HEK293 (cell line): ENCODE measurements at regions not wholly inside any gene's neighbourhood (a gene's known extent, or its start where the extent isn't known, plus 50 kb on each side); places are given as distances from the start of the nearest gene placed in this dataset.

Experiments used
- SP2 ChIP-seq: fragments of 450-650 bp; formaldehyde crosslinking; IDR thresholded peaks from 2 replicates; pipeline ENCODE4 v1.5.1; 2016; ENCODE audit warnings: missing biosample characterization, missing genetic modification characterization
- YY1 ChIP-seq: fragments of 450-650 bp; formaldehyde crosslinking; IDR thresholded peaks from 2 replicates; pipeline ENCODE4 v1.5.1; 2018; ENCODE audit warnings: missing biosample characterization, missing genetic modification characterization
- ZNF10 ChIP-seq: fragments of 450-650 bp; formaldehyde crosslinking; IDR thresholded peaks from 2 replicates; pipeline ENCODE4 v1.5.1; 2017; ENCODE audit warnings: missing biosample characterization, missing genetic modification characterization
- ZNF175 ChIP-seq: fragments of 450-650 bp; formaldehyde crosslinking; IDR thresholded peaks from 2 replicates; pipeline ENCODE4 v1.5.1; 2016; ENCODE audit warnings: missing biosample characterization, missing genetic modification characterization
- ZNF311 ChIP-seq: fragments of 450-650 bp; formaldehyde crosslinking; IDR thresholded peaks from 2 replicates; pipeline ENCODE4 v1.5.1; 2017; ENCODE audit warnings: missing biosample characterization, missing genetic modification characterization, borderline replicate concordance
- ZNF404 ChIP-seq: fragments of 450-650 bp; formaldehyde crosslinking; IDR thresholded peaks from 2 replicates; pipeline ENCODE4 v1.5.1; 2017; ENCODE audit warnings: missing biosample characterization, missing genetic modification characterization
- ZNF571 ChIP-seq: fragments of 450-650 bp; formaldehyde crosslinking; IDR thresholded peaks from 2 replicates; pipeline ENCODE4 v1.5.0; 2017; ENCODE audit warnings: missing biosample characterization, missing genetic modification characterization
- TF ChIP-seq, protein P1 (sequence below): fragments of 450-650 bp; formaldehyde crosslinking; IDR thresholded peaks from 2 replicates; pipeline ENCODE4 v1.5.1; 2016; ENCODE audit warnings: missing biosample characterization, missing genetic modification characterization
- TF ChIP-seq, protein P2 (sequence below): fragments of 450-650 bp; formaldehyde crosslinking; IDR thresholded peaks from 2 replicates; pipeline ENCODE4 v1.5.1; 2016; ENCODE audit warnings: missing biosample characterization, missing genetic modification characterization

DNA sequence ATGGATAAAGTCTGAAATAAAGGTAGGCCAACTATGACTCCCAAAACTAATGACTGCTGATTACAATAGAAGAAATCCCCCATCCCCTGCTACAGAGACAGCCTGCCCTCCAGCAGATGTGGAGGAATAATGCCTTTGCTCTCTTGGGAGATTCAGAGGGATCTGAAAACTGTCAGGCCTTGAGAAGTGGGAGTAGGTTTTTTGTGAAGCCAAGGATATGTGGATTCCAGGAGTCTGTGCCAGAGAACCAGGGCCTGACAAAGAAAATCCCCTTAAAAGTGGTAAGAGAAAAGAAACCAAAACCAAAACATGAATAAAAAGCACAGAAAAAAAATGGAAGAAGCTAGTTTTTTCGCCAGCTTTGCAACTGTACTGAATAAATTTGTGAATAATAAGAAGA lies 397.6 kb downstream of the ZNF521 start:
- TF ChIP-seq, protein P1, sequence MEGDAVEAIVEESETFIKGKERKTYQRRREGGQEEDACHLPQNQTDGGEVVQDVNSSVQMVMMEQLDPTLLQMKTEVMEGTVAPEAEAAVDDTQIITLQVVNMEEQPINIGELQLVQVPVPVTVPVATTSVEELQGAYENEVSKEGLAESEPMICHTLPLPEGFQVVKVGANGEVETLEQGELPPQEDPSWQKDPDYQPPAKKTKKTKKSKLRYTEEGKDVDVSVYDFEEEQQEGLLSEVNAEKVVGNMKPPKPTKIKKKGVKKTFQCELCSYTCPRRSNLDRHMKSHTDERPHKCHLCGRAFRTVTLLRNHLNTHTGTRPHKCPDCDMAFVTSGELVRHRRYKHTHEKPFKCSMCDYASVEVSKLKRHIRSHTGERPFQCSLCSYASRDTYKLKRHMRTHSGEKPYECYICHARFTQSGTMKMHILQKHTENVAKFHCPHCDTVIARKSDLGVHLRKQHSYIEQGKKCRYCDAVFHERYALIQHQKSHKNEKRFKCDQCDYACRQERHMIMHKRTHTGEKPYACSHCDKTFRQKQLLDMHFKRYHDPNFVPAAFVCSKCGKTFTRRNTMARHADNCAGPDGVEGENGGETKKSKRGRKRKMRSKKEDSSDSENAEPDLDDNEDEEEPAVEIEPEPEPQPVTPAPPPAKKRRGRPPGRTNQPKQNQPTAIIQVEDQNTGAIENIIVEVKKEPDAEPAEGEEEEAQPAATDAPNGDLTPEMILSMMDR (tag by site-specific recombination) = no peak
- TF ChIP-seq ZNF404 (no peak), ZNF10 (tag by site-specific recombination) (no peak), YY1 (tag by site-specific recombination) (no peak), ZNF571 (tag by site-specific recombination) (no peak), ZNF175 (no peak), SP2 (tag by site-specific recombination) (no peak), ZNF311 (tag by site-specific recombination) (no peak)
- TF ChIP-seq, protein P2, sequence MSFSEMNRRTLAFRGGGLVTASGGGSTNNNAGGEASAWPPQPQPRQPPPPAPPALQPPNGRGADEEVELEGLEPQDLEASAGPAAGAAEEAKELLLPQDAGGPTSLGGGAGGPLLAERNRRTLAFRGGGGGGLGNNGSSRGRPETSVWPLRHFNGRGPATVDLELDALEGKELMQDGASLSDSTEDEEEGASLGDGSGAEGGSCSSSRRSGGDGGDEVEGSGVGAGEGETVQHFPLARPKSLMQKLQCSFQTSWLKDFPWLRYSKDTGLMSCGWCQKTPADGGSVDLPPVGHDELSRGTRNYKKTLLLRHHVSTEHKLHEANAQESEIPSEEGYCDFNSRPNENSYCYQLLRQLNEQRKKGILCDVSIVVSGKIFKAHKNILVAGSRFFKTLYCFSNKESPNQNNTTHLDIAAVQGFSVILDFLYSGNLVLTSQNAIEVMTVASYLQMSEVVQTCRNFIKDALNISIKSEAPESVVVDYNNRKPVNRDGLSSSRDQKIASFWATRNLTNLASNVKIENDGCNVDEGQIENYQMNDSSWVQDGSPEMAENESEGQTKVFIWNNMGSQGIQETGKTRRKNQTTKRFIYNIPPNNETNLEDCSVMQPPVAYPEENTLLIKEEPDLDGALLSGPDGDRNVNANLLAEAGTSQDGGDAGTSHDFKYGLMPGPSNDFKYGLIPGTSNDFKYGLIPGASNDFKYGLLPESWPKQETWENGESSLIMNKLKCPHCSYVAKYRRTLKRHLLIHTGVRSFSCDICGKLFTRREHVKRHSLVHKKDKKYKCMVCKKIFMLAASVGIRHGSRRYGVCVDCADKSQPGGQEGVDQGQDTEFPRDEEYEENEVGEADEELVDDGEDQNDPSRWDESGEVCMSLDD (tag by site-specific recombination) = no peak
